ENCODE measurements at regions not wholly inside any gene's neighbourhood (a gene's known extent, or its start where the extent isn't known, plus 50 kb on each side); places are given as distances from the start of the nearest gene placed in this dataset.
"Not testable (repeated sequence)": the region's sequence is repeated elsewhere in the genome, so short reads cannot be mapped to it uniquely, and the experiment has no call there.

DNA sequence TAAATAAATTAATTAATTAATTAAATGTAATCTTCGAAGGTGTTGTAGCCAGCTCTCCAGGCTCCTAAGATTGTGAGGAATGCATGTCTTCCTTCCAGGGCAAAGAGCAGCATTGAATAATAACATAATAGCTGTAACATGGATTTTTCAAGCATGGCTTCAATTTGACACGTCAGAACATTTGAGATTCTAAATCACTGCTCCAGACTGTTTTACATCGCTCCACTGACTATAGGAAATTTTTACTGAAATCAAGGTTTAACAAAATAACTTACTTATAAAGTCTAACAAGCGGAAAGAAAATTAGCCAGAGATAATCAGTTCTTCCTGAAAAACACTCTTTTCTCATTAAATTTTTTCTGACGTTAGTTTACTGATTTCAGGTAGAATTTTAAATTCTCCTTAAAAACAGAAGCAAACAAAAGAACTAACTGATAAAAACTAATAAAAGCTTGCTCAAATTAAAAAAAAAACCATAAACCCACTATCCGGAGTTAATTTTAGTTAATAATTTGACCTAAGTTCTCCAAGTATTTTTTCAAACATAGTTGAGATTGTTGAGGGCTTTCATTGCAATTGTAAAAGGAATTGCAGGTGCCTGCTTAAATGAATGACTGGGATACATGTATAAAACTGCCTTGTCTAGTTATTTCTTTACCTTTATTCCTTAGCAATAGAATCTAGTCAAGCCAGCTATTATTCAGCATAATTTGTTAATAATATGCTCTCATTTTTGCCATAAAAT lies 51.2 kb upstream of the SGCE start:
- DNase-seq (ENCODE audit: low spot score), result no peak

DNA sequence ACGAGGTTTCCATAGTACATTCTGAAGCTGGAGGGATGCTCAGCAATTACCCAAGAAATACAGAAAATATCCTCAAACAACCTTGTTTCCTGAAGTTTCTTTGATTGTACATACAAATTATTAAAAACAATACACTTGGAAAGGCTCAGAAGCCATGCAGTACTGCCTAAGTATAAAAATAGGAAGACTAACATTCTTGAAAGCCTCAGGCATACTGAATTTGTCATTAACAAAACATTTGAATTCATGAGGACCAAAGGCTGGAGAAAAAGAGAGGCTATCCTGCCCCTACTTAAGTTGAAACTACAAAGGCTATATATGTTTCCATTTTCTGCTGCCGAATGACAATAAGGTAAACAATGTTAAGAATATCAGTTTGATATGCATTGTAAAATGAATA lies 54.3 kb upstream of the SGCE start:
- DNase-seq (ENCODE audit: low spot score), result no peak

DNA sequence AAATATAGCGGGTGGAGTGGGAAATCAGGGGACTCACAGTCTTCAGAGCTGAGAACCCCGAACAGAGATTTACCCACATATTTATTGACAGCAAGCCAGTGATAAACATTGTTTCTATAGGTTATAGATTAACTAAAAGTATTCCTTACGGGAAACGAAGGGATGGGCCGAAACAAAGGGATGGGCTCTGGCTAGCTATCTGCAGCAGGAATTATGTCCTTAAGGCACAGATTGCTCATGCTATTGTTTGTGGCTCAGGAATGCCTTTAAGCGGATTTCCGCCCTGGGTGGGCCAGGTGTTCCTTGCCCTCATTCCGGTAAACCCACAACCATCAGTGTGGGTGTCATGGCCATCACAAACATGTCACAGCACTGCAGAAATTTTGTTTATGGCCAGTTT lies 66.4 kb upstream of the SGCE start:
- DNase-seq (ENCODE audit: low spot score), result not testable (repeated sequence)

DNA sequence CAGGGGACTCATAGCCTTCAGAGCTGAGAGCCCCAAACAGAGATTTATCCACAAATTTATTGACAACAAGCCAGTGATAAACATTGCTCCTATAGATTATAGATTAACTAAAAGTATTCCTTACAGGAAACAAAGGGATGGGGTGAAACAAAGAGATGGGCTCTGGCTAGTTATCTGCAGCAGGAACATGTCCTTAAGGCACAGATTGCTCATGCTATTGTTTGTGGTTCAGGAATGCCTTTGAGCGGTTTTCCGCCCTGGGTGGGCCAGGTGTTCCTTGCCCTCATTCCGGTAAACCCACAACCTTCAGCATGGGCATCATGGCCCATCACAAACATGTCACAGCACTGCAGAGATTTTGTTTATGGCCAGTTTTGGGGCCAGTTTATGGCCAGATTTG lies 73.0 kb upstream of the SGCE start:
- DNase-seq (ENCODE audit: low spot score), result not testable (repeated sequence)

DNA sequence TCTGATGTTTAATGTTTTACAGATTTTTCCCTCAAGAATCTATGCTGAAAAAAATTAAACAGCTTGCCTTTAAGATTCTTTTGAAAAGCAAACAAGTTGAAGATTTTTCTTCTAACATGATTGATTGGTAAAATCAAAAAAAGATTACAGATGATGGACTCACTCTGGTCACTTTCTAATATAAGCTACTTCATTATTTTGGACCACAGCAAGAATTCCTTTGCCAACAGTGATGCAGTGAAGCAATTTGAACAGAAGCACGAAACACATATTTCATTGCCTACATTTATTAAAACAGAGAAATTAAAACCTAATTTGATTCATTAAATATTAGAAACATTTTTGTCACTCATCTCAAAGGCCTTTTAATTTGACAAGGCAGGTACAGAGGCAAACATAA lies 82.1 kb upstream of the SGCE start:
- no peak for DNase-seq (ENCODE audit: low spot score)

DNA sequence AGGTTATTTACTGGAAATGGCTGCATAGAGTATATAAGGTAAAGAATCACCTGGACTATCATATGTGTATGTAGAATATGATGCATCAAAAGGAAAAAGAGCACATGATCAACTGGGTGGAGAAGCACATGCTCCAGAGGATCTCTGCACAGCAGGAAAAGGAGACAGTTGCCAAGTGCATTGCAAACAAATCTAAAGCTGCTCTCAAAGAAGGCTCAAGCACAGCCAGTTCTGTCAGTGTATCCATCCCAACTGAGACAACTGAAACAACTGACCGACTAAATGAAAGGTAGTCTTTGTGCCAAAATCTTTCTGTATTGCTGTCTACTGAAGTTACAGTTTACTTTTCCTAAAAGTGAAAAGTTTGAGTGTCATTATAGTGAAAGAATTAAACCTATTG lies 83.2 kb upstream of the SGCE start:
- DNase-seq (ENCODE audit: low spot score), result no peak

DNA sequence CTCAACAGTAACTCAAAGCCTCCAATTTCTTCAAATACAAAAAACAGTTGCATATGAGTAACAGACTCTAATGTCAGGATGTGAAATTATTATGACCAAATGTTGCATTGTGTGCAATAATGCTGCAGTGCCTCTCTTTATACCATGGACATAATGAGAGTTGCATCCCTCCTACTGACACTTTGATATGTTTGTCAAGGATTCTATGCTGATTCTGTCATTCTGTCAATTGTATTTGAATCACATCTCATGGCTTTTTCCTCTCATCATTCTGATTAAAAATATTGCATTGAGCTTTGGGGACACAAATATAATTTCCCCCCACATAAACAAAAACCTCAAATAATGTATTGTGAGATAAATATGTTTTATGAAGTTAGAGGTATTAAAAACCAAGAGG lies 84.6 kb upstream of the SGCE start:
- DNase-seq (ENCODE audit: low spot score), result no peak

DNA sequence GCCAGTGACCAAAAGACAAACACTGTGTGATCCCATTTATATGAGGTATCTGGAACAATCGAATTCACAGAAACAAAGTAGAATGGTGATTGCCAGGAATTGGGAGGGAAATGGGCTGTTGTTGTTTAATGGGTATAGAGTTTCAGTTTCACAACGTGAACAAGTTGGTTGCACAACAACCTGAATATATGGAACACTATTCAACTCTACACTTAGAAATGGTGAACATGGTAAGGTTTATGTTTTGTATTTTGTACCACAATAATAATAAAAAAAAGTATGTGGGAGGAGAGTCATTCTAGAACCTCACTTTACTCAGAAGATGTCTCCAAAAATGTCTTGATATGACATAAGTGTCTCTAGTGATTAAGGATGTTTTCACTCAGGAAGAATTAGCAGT lies 85.2 kb upstream of the SGCE start:
- no peak for DNase-seq (ENCODE audit: low spot score)

DNA sequence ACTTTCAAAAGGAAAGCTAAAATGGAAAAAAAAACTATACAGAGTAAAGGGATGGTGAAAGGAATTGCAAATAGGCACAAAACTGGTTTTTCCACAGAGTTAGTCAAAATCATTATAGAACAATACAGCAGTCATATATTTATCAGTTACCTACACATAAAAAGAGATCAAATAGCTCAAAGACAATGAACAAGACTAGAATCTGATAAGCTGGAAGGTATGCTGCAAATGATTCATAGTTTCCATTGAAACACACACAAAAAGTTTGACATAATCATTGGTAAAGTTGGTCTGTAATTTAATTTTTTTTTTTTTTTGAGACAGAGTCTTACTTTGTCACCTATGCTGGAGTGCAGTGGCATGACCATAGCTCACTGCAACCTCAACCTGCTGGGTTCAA lies 92.4 kb upstream of the SGCE start:
- no peak for DNase-seq (ENCODE audit: low spot score)

DNA sequence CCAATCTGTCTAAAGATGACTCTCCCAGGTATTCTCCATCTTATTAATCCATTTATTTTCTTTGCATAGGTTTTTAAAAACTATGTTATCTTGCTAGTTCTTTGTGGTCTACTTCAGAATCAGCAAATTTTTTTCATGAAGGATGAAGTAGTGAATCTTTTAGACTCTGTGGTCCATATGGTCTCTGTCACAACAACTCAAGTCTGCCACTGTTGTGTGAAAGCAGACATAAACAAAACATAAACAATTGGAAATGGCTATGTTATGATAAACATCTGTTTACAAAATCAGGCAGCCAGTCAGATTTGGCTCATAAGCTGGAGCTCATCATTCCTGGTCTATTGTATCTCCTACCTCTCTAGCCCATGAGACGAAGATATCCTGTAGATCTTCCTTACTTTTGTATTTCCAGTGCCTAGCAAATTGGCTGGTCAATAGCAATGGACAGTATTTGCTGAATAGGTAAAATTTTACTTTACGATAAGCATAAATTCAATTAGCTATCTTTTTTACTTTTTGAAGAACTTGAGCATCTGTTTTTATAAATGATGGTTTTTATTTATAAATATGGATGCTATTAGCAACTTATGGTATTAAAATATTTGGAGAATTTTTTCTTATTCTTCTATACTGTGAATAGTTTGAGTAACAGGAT lies 104.6 kb upstream of the SGCE start:
- DNase-seq (ENCODE audit: low spot score), result no peak

DNA sequence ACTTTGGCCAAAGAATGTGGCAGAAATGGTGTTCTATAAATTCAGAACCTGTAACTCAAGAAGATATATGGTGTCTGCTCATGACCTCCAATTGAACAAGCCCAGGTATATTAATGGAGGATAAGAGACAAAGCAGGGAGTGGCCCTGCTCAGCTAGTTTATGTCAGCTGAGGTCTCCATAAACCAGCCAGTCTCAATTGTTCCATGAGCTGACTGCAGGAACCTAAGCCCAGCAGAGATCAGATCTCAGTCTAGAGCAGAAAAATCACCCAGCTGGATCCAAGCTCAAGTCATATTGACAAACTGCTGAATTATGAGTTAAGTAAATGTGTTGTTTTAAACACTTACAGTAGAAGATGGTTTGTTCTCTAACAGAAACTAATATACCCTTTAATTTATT lies 105.5 kb upstream of the SGCE start:
- peak; percentile 46 for DNase-seq (ENCODE audit: low spot score)

DNA sequence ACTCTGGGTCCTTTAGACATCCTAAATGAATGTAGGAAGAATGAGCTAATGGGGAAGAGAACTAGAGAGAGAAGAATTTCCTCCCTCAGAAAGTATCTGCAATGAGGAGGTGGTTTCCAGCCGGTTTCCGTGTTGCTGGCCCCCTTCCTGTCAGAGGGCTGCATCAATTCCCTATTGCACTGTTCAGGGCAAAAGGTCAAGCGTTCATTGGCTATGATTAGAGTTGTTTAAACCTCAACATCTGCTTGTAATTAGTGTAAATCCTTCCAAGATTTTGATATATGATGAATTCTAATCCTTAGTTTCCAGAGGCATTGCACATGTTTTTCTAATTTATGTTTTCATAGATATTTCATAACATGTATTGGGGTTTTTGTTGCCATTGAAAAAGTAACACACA lies 107.3 kb upstream of the SGCE start:
- DNase-seq (ENCODE audit: low spot score), result no peak

DNA sequence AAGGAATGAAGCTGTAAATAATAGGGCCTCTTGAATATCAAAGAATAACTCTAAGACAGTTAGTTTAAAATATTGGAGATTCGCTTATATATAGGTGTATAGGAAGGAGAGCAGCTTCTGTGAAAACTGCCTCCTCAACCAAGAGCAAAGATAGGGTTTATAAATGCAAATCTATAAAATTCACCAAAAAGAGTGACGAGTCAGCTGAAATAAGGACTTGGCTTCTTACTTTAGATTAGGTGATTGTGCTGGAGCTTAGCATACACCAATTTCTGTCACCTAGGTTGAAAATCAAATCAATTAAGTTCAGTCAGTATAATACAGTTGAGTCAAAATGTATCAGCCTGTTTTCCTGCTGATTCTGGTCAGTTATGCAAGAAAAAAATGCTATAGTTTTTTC lies 113.8 kb upstream of the SGCE start:
- DNase-seq (ENCODE audit: low spot score), result no peak

DNA sequence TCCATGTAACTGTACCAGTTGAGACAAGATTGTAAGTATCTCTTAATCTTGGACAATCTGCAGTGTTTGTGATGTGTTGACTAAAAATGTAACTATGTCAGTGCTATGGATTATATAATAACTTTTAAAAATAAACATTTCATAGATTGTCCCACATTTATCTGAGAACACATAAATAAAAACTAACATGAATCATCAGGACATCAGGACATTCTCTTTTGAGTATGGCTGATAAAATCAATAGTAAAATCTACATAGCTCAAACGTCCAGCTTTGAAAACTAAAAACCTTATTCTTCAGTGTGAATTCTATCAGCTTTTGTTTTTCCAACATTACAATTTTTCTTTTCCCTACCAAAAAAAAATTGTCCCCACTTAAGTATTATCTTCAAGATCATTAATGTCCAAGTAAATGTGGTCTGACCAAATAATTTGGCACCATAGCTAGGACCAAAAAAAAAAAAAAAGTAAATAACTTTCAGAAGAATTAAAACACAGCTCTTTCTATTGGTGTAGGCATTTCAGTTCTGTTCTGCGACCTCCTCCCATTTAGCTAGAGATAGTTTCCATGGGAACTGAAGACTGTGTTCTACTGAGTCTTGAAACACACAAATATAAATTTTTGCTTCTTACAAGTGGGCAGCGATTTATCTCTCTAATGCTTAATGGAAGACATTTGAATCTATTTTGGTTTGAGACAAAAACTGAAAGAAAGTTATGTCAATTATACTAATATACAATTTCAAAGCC lies 123.0 kb upstream of the SGCE start:
- DNase-seq (ENCODE audit: low spot score), result no peak

DNA sequence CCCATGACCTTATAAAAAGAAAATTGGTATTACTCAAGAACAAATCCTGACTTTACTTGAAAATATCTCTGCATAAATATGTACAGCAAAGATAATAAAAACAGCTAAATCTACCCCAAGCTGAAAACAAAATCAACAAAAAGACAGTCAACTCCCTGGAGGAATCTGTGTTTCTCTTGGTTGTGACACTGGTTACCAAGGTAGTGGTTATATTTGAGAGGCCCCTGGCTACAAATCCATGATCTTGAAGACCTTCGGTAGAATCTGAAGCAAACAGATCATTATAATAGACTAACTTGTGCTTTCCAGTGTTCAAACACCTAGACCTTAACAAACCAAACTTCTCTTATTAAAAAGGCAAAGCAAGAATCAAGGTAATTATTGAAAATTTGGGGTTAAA lies 123.9 kb upstream of the SGCE start:
- DNase-seq (ENCODE audit: low spot score), result no peak

DNA sequence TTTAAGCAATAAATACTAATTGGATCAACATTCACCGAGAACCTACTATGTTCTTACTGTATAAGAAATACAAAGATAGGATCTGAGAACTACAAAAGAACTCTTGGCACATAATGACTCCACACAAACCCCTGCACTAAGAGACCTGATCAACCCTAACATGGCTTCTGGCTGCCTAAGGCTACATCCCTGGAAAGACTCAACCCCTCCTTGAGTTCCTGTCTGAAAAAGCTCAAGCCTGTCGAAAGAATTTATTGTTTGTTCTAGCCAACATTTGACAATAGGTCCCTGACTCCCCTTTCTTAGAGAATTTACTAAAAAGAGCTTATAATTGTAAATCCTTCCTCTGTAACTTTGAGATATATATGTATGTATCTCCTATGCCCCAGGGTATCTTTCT lies 125.3 kb upstream of the SGCE start:
- DNase-seq (ENCODE audit: low spot score), result no peak

DNA sequence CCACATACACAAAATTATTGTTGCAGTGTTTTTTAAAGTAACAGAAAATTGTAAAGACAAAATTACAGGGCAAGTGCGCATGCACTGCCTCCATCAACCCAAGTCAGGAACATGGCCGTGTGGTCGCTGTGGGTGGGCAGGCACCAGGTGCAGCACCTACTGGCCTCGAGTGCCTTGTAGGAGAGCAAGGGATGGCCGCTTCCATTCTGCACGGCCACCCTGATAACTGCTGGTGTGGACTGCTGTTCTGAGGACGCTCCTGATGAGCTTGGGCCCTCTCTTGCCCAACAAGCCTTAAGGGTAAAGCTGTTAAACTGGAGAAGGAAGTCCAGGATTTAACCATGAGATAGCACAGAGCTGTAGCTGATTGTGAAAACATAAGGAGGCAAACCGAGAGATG lies 124.6 kb upstream of the PPP1R9A start:
- no peak for DNase-seq (ENCODE audit: low spot score)

DNA sequence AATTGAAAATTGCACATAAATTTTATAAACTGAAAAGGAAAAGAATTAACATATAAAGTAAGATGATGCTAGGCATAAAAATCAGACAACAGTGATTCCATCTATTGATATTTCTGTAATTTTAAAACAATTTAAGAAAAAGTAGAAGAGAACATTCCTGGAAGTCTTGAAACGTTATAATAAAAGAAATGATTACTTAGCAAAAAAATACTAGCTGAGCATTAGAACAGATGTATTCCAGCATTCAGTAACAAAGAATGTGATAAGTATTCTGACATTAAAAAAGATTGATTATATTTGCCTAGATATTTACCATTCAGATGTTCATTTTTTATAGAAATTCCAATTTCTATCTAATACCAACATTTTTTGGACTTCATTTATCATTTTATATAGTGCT lies 120.1 kb upstream of the PPP1R9A start:
- DNase-seq (ENCODE audit: low spot score), result no peak

DNA sequence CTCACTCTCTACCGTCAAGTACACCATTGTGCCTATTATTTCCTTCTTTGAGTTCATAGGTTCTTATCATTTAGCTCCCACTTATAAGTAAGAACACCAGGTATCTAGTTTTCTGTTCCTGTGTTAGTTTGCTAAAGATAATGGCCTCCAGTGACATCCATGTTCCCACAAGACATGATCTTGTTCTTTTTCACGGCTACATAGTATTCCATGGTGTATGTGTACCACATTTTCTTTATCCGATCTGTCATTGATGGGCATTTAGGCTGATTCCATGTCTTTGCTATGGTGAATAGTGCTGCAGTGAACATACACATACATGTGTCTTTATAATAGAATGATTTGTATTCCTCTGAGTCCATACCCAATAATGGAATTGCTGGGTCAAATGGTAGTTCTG lies 119.0 kb upstream of the PPP1R9A start:
- not testable (repeated sequence) for DNase-seq (ENCODE audit: low spot score)

DNA sequence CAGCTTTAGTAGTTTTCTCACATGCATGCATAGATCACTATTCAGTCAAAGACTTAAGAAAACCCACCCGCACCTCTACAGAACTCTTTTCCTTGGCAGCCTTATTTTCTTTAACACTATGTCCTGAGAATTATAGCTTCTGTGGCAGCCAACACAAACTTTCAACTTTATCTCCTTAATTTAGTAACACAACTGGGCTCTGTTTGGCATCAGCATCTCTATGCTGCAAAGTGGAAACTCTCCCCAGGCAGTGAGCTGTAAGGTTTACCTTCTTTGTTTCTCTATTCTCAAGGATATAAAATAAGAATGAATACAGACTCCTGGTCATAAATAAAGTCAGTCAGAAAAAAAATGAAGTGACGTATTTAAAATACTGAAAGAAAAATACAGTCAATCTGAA lies 115.2 kb upstream of the PPP1R9A start:
- no peak for DNase-seq (ENCODE audit: low spot score)

DNA sequence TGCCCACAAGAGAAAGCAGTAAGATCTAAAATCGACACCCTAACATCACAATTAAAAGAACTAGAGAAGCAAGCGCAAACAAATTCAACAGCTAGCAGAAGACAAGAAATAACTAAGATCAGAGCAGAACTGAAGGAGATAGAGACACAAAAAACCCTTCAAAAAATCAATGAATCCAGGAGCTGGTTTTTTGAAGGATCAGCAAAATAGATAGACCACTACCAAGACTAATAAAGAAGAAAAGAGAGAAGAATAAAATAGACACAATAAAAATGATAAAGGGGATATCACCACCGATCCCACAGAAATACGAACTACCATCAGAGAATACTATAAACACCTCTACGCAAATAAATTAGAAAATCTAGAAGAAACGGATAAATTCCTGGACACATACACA lies 110.0 kb upstream of the PPP1R9A start:
- DNase-seq (ENCODE audit: low spot score), result not testable (repeated sequence)

DNA sequence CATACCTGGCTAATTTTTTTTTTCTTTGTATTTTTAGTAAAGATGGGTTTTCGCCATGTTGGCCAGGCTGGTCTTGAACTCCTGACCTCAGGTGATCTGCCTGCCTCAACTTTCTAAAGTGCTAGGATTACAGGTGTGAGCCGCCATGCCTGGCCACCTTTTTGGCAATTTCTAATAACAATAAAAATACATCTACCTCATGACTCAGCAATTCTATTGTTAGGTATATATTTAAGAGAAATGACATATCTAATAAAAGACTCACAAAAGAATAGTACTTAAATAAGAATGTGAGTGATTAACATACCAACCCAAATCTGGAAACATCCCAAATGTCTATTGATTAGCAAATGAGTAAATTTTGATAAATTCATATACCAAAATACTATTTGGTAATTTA lies 103.6 kb upstream of the PPP1R9A start:
- DNase-seq (ENCODE audit: low spot score), result no peak

DNA sequence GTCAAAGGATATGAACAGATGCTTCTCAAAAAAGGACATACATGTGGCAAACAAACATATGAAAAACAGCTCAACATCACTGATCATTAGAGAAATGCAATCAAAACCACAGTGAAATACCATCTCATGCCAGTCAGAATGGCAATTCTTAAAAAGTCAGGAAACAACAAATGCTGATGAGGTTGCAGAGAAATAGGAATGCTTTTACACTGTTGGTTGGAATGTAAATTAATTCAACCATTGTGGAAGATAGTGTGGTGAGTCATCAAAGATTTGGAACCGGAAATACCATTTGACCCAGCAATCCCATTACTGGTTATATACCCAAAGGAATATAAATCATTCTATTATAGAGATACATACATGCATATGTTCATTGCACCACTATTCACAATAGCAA lies 98.7 kb upstream of the PPP1R9A start:
- not testable (repeated sequence) for DNase-seq (ENCODE audit: low spot score)
